ENCODE measurements at regions not wholly inside any gene's neighbourhood (a gene's known extent, or its start where the extent isn't known, plus 50 kb on each side); places are given as distances from the start of the nearest gene placed in this dataset.

DNA sequence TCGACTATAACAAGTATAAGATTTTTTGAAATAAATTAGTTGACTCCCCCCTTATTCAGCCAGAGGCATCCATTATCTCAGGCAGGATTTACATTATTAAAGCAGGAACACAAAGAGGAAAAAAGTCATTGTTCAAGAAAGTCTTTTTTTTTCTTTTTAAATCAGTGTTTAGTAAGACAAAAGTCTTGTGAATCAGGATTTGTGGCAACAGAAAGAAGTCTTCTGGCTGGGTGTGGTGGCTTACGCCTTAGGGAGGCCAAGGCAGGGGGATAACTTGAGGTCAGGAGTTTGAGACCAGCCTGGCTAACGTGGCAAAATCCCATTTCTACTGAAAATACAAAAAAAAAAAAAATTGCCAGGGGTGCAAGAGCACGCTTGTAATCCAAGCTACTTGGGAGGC lies 505.5 kb downstream of the LMO4 start:
- no peak for DNase-seq

DNA sequence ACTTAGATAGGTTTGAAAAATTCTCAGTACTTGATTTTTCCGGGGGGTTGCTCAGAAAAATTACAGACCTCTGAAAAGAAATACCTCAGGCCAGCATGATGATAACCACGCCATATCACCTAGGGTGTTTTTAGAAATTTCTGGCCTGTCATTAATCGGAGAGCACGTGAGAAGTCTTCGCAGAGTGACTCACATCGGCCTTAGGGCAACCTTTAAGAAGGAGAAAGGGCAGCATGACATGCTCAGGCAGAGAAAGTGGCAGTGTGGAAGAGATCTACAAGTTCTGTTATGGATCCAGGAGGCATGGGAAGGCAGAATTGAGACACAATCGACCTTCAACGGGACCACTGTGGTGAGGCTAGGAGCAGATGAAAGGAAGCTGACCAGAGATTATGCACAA lies 506.3 kb downstream of the LMO4 start:
- DNase-seq, result no peak

DNA sequence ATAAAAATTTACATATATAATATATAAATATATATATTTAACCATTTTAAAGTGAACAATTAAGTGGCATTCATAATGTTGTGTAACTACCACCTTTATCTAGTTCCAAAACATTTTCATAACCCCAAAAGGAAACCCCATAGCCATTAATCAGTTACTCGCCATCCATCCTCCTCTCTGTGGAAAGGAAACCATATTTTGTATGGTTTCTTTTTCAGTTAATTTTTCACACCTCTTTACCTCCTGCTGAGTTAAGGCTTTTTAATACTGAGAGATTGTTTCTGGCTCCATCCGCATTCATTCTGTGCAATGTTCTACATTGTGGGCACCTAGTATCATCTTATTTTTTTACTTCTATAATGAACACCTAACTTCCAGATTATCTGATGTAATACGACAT lies 512.1 kb downstream of the LMO4 start:
- no peak for DNase-seq

DNA sequence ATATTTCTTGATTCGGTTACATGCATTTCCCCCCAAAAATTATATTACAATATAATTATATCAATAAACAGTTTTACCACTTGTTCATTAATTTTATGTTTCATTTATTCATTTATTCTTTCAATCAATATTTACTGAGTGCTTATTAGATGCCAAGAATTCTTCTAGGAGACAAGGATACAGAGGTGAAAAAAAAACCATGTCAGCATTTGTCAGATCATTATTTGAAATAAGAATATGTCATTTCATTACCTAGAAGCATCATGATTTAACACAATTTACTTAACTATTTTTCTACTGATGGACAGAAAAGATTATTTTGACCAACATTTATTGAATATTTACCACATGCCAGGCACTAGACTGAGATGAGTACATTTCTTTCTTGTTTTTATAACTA lies 512.7 kb downstream of the LMO4 start:
- DNase-seq, result no peak

DNA sequence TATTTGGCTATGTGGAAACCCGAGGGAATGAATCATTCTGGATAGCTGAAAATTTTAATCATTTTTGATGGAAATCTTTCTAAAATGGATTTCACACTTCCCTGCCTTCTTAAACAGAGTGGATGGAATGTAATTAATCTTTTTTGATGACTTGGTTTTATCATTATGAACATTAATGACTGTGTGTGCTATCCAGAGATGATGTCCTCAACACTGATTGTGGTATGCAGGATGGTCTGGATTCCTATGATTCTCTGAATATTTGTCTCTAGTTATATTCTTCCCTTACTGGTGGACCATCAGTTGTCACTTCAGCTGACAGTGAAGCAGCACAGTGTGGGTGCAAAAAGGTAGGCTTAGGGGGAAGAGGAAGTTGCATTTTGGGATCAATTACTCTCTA lies 513.5 kb downstream of the LMO4 start:
- DNase-seq, result no peak

DNA sequence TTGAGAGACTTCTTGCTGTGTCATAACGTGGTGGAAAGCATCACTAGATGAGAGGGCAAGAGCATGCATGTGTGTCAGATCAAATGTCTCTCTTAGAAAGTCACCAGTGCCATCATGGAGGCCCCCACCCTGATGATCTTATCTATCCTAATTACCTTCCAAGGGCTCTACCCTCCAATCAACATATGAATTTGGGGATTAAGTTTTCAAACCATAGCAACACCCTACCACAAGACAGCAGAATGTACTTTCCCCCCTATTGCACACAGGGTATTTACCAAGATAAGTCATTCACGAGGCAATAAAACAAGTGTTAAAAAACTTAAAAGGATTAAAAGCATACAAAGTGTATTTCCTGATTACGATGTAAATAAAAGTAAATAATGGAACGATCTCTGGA lies 515.6 kb downstream of the LMO4 start:
- DNase-seq, result no peak

DNA sequence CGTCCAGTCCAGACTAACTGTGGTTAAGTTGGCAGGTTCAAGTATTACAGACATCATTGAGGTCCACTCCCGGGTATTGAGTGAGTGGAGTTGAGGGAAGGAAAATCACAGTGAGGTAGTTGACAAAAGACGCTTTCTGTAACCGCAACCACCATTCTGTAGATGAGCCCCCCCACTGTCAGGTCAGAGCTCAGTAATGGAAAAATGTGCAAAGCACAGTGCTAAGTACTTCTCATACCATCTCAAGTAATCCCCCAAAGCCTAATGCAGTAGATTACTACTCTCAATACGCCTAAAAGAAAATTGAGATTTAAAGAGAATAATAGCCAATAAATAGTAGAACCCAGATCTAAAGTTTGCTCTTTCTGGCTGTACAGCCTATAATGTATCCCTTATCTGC lies 522.8 kb downstream of the LMO4 start:
- no peak for DNase-seq

DNA sequence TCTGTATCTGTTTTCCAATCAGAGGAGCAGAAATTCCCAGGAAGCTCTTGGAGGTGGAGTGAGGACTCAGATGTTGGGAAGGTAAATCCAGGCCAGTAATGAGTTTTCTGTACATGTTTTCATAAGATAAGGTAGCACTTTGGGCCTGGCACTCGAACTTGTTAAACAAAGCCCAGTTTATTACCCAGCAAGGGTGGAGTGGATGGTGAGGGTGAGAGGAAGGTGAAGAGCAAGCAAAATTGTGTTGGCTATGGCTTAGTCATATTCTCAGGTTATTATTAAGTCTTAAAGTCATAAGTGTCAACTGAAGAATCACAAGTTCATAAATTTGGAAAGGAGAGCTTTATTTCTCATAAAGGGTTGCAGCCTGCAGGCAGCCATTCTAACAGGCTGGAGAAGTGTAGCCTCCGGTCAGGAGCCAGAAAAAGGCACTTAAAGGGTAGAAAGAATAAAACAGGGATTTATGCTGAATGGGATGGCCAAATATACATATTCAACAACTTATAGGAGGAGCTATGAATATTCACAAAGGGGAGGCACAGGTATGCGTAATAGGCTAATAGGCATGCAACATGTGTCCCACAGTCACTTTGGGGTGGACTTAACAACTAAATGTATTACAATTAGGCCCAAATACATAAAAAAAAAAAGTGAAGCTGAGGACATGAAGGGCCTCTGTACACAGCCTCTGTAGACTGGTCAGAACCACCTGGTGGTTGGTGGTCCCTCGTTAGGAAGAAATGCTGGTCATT lies 523.9 kb downstream of the LMO4 start:
- no peak for DNase-seq

DNA sequence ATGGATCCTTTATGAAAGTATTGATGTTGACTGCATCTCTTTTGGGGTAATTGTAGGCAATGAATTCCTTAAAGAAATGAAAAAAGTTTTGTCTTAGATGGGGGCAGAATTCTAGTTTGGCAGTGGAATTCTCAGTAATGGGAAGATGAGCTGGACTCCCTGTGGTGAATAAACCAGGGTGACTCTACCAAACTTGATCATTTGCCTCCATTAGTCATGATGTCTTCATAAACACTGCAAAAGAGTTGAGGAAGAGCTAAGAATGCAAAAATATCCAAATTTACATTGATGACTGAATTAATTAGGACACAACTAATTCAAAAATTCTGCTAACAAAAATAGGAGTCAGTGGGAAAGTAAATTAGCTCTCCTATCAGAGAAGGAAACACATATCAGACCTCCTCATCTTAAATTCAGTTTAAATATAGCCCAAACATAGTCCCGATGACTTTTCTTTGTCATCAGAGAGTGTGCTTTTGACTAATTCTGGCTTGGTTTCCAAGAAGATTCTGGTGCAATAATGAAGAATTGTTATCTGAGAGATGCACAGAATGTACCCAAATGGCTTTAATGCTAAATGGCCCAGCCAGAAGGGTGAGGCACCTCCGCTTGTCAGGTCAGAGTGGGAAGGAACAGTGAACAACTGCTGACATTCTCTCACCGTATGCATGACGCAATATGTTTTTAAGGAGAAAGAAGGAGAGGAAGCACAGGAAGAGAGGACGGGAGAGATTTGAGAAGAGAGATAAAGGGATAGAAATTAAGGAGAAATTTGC lies 525.1 kb downstream of the LMO4 start:
- DNase-seq, result no peak

DNA sequence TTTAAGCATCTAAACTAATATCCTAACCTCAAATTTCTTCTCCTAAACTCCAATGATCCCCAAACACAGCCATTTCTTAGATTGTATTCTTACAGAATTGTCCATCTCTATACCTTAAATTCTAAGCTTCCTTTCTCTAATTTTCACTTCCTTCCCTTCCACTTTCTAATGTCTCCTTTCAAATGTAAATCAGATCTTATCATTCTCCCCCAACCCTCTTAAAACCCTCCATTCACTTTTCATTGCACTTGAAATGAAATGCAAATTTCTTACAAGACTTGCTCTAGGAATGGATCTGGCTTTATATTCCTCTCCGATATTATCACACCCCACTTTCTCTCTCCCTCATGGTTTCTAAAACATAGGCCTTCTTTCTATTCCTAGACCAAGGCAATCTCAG lies 534.6 kb downstream of the LMO4 start:
- DNase-seq, result no peak

DNA sequence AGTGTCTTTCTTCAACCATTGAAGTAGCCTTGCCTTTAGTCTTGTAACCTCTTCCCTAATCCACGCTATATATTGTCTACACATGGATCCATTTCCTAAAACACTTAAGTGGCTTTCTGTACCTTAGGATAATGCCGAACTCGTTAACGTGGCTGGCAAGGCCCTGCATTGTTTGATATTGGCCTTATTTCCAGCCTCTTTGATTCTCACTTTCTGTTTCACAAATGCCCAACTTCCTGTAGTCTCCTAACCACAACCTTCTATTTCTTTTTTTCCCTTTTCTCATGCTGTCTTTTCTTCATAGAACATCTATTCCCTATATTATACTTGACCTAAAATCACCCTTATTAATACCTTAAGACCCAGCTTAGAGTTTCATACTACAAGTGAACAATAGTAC lies 536.0 kb downstream of the LMO4 start:
- DNase-seq, result no peak

DNA sequence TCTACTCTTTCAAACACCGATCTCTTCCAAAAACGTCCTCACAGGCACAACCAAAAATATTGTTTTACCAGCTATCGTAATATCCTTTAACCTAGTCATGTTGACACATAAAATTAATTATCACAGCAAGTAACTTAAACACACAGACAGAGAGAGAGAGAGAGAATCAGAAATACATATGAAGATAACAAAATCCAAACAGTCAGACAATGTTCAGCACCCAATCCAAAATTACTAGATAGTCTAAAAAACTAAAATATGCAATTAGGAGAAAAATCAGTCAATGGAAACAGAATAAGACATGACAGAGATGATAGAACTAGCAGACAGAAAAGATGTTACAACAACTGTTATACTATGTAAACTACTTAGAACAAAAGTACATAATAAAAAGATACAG lies 537.7 kb downstream of the LMO4 start:
- DNase-seq, result no peak

DNA sequence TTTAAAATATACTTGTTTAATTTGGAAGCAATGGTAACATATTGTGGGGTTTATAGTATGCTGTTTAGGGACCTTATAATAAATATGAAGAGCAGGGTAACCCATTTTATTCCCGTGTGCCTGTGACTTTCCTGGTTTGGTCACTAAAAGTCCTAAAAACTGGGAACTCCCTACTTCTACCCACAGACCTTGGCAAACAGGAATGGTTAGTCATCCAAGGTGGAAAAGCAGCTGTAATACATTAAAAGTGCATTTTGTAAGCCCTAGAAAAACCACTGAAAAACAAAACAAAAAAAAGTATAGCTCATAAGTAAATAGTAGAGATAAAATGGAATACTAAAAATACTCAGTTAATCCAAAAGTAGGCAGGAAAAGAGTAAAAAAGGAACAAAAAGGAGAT lies 538.9 kb downstream of the LMO4 start:
- DNase-seq, result no peak

DNA sequence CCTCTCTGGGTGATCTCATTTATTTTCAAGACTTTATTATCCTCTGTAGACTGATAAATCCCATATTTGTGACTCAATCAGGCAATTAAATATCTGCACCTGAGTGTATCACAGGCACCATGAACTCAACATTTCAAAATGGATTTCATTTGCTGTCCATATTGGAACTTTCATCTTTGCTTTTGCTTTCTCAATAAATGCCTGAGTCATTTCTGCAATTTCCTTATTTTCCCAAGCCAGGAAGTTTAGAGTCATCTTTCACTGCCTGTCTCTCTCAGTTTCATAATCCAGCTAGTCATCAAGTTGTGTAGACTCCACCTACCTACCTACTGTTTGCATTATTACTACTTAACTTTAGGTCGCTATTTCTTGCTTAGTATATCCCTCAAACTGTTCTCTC lies 540.9 kb downstream of the LMO4 start:
- no peak for DNase-seq

DNA sequence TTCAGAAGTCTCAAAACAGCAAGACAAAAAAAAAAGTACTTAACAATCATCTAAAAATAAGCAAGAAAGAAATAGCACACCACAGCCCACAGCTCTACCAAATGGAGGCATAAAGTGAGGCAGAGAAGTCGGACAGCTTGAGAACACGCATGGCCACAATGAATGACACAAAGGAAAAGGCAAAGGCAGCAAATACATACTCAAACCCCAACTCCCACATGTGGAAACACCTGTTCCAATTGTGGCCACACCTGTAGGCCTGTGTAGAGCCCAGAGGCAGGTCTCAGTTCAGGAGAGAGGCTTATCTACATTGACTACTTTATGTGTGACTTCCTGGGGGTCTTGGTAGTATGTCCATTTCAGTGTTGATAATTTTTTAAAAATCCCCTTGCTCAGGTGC lies 543.5 kb downstream of the LMO4 start:
- no peak for DNase-seq

DNA sequence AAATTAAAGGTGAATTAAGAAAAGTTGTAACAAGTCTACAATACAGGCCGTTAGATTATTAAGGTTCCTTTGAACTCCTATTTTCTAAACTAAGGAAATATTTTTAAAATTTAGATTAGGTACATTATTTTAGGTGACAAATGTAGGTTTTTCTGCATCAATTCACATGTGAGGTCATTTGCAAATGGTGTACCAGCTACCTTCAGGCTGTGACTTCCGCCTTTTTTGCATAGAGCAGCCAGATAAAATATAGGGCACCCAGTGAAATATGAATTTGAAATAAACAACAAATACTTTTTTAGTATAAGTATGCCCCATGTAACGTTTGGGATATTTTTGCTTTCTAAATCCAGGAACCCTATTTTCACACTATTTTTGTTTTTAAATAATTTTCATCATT lies 544.0 kb downstream of the LMO4 start:
- DNase-seq, result no peak

DNA sequence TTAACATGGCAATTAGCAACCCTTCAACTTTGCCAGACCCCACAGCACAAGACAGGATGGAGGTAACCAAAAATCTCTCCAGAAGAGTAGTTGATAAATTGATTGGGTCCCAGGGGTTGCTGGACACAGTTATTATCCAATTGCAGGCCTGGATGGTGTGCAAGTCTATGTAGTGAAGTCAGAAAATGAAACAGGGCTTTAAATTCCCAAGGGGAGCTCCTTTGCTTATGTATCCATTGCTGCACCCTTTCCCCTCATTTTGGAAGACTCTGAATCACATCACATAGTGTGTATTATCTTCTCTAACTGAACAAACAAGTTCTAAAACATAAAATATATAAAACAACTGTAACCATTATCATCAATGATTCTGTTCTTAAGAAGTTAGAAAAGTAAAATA lies 550.2 kb downstream of the LMO4 start:
- no peak for DNase-seq

DNA sequence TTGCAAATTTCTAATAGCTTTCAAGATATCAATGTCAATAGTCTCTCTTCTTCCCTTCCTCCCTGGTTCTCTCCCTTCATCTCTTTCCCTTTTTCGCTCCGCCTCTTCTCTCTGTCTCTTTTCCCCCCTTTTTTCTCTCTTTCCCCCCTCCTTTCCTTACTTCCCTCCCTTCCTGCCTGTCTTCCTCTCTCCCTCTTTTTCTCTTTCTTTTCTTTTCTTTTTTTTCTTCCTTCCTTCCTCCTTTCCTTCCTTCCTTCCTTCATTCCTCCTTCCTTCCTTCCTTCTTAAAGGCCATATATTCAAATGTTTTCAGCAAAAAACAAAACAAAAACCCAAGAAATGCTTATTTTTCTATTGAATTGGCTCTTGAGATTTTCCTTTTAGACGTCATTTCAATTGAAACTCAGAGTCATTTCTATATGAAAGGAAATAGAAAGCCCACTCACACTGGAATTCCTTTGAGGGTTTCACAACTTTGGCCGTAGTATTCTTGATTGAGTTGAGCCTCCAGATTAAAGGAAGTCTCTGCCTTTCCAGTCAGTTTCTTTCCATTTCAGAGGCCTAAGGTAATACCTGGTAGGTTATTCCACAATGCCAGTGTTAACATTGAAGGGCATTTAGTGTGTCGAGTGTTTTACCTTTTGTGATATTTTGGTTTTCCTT lies 551.5 kb downstream of the LMO4 start:
- no peak for DNase-seq

DNA sequence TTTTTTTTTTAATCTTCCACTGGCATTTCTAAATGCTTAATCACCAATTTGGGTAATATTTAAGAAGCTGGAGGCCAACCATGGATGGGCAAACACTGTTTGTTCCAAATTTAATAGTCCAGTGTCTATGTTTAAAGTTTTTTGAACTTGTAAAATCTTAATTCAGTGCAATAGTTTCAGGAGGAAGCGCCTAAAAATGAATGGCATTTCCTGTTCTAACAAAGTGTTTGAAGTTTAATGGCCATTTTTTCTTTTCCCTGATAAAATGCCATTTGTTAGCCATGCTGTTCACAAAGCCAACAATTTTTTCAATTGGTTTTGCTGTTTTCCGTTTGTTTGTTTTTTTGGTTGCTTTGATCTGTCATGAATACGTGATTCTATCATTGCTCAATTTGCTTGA lies 552.1 kb downstream of the LMO4 start:
- no peak for DNase-seq

DNA sequence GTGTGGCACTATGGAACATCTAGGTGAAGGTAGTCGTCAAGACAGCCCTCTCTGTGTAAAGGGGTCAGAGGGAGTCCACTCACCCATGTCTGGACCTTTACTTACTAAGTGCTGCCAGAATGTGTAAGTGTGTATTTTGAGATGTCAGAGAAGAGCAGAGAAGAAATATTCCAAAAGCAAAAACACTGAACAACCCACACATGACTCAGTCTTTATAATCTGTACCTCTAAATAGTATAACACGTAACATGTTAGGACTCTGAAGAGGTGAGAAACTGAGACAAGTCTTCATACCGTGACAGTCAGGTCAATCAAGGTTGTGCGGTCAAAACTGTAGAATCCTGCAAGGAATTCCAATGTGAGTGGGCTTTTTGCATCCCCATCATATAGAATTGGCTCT lies 555.2 kb downstream of the LMO4 start:
- no peak for DNase-seq

DNA sequence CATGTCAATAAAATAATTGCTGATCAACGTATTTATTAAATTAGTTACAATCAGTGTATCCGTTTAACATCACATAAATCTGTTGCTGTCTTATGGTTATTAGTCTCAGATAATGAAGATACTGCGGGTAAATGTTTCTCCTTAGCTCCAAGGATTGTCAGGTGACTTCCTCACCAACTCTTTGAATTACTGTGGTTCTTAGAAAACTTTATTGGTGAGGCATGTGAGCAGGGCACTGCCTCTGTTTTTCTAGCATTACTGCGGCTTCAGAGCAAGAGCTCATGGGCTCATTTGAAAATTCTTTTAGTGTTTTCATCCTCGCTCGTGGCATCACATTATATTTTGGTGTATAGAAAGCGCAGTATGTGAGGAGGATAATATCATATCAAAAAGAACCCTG lies 555.9 kb downstream of the LMO4 start:
- DNase-seq, result no peak

DNA sequence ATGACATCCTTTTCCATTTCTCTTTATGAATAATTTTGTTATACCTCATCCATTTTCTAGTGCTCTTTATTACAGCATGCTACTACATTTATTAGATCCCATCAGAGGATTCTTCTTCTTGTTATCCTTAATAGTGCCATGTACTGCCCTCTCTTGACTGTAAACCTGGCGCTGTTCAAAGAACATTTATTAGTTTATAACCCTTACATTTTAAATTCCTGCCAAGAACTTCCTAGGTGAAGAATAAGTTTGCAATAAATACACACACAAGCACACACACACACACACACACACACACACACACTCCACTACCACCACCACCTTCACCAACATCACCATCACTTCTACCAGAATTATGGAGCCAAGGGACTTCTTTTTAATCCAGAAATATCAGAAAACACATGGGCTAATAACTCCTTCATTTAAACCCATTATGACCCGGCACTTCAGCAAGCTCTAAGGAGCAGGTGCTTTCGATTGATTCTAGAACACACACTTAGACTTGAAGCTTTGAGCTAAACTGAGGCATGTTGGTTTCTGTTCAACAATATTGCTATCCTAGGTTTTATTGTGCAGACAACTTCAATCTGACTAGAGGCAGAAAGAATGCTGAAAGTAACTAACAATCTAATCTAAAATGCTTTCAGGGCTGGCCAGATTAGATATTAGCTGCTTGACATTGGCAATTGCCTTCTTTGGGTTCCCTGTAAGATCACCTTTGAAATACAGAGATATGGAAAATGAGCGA lies 556.8 kb downstream of the LMO4 start:
- DNase-seq, result no peak

DNA sequence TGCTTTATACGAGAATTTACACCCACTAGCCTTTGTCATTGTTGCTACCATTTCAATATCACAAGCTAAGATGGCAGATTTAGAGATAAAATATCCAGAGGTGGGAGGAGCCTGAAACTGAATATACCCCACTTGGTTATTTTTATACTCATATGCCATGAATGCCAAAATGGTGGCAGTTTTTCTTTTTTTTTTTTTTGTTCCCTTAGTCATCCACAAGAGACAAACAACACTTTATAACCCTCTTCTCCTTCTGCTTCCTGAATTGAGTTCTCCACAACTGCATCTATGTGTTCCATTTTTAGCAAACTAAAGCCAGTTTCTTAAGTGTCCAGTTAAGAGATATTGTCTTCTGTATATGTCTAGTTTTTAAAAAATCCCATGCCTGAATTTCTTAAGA lies 558.4 kb downstream of the LMO4 start:
- no peak for DNase-seq

DNA sequence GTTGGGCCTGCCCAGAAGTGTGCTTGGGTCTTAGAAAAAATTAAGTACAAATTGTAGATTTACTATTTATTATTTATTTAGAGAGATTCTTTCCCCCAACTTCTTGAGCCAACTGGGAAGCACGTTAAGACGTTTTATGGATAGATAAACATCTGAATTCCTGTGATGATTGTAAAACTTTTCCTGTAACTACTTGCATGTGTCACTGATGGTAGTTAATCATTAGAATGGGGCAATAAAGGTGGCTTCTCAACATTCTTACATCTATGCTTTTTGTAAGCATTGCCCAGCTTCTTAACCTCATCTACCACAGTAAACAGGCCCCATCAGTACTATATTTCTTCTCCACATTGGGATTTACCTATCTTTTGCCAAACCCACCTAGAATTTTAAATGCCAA lies 559.8 kb downstream of the LMO4 start:
- DNase-seq, result no peak

Measured in NCI-H1092 (cell line).